Spleen (tissue), 11 donors: ENCODE measurements at regions not wholly inside any gene's neighbourhood (a gene's known extent, or its start where the extent isn't known, plus 50 kb on each side); places are given as distances from the start of the nearest gene placed in this dataset.

Source experiments
- DNase-seq: peaks from one replicate; pipeline ENCODE4 v3.0.0-alpha.2; 2020
- H3K27ac ChIP-seq, 8 donors: fragments of 200-600 bp; sonication (generic) in 7 of 8; 1 replicate in 4 of 8; 2 replicates in 4 of 8; pipeline versions ENCODE4 v1.5.0 to v1.8.0; 2016 to 2021; ENCODE audit warnings: inconsistent platforms in 4 of 8, mild to moderate bottlenecking in 4 of 8, moderate library complexity in 1 of 8
- H3K27me3 ChIP-seq, 7 donors: fragments of 200-600 bp; sonication (generic) in 6 of 7; replicated peaks in 1 of 7; 1 replicate in 4 of 7; 2 replicates in 3 of 7; pipeline versions ENCODE4 v1.5.0 to v1.8.0; 2016 to 2021; ENCODE audit warnings: inconsistent platforms in 3 of 7, mild to moderate bottlenecking in 1 of 7
- H3K36me3 ChIP-seq, 6 donors: fragments of 200-600 bp; sonication (generic) in 5 of 6; 1 replicate in 4 of 6; 2 replicates in 2 of 6; pipeline versions ENCODE4 v1.5.0 to v1.8.0; 2016 to 2021; ENCODE audit warnings: inconsistent platforms in 2 of 6
- H3K4me1 ChIP-seq, 6 donors: fragments of 200-600 bp; sonication (generic) in 5 of 6; 1 replicate in 3 of 6; 2 replicates in 3 of 6; pipeline versions ENCODE4 v1.5.0 to v1.8.0; 2016 to 2021; ENCODE audit warnings: inconsistent platforms in 3 of 6
- H3K4me3 ChIP-seq, 8 donors: fragments of 200-600 bp; sonication (generic) in 7 of 8; 1 replicate in 4 of 8; 2 replicates in 4 of 8; pipeline versions ENCODE4 v1.5.0 to v1.8.0; 2016 to 2021; ENCODE audit warnings: inconsistent platforms in 4 of 8, mild to moderate bottlenecking in 4 of 8, moderate library complexity in 2 of 8
- H3K9me3 ChIP-seq, 8 donors: fragments of 200-600 bp; sonication (generic) in 7 of 8; 1 replicate in 4 of 8; 2 replicates in 4 of 8; pipeline versions ENCODE4 v1.5.0 to v1.8.0; 2016 to 2021; ENCODE audit warnings: inconsistent platforms in 4 of 8
- POLR2A ChIP-seq, 3 donors: fragments of 450-650 bp; IDR thresholded peaks; one replicate each; pipeline ENCODE4 v1.5.1; 2017; ENCODE audit warnings: antibody characterized with exemption in 3 of 3, mild to moderate bottlenecking in 1 of 3
- POLR2AphosphoS5 ChIP-seq, 3 donors: sonication (generic); formaldehyde crosslinking; IDR thresholded peaks; one replicate each; pipeline ENCODE4 v1.5.1; 2017; ENCODE audit warnings: antibody characterized with exemption in 3 of 3
- WGBS, 5 donors: extraction: QIAGEN DNeasy Blood & Tissue Kit in 3 of 5; methylation state at CpG; one replicate each; pipeline versions ENCODE4 v1.1.5 to v1.1.7; 2013 to 2018; 5-methylcytosine and 5-hydroxymethylcytosine counted together
- intact Hi-C: fragments of 100-400 bp; cut with DNase I; formaldehyde crosslinking; loops from one replicate; pipeline ENCODE4 v1.15.0; 2023; ENCODE audit warnings: low total_unique reads
- TF ChIP-seq, protein P1 (sequence below), 11 experiments: fragments of 200-600 bp in 7 of 11; fragments of 450-650 bp in 4 of 11; sonication (generic) in 4 of 11; IDR thresholded peaks in 8 of 11; conservative IDR thresholded peaks in 3 of 11; 1 replicate in 7 of 11; 2 replicates in 4 of 11; pipeline versions ENCODE4 v1.4.0 to v1.8.0; 2016 to 2021; ENCODE audit warnings: antibody characterized with exemption in 11 of 11, inconsistent platforms in 4 of 11, mild to moderate bottlenecking in 1 of 11
- donor health status: healthy with polysubstance abuse.
- donor health status: DM: no; HTN: no; CAD: no; lungs with moderate emphysema.
- donor health status: DM: no; HTN: no; CAD: no.
- donor health status: Bipolar disorder and iron deficiency.
- donor health status: healthy.
- donor health status: DM: no; HTN: no; CAD: no.
- donor health status: DM: yes; HTN: yes; CAD: no.

DNA sequence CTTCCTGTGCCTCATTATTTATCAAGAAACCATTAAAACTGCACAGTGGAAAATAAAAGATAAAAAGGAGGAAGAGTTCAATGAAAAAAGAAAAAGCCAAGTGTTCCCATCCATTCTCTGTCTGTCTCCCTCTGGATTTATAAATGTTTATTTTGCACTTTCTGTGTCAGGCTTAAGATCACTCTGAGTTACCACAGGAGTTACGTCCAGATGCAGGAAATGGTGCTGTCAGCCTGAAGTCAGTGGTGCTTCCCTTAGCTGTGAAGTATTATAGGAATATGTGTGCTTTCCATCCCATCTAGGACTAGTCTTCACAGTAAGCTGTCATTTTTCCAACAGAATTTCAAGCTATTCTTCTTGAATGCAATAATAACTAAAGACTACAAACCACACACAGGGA, 420.2 kb downstream of the KCTD12 start:
- Histone ChIP-seq H3K27ac (no peak overlapping the region), H3K36me3 (no peaks in the 10 kb centered on the region), H3K27me3 (no peaks in the 10 kb centered on the region), H3K9me3 (no peaks in the 10 kb centered on the region), H3K4me1 (no peaks in the 10 kb centered on the region), H3K4me3 (no peak overlapping the region)
- intact Hi-C loops, result no loop called here
- no peak for DNase-seq
- 24 to 36% (median 28%) methylated on average over 1 of the region's 1 CpG for WGBS, 5 donors
- no peak for TF ChIP-seq POLR2A (IDR thresholded peaks at IDR 0.05)
- TF ChIP-seq, protein P1, sequence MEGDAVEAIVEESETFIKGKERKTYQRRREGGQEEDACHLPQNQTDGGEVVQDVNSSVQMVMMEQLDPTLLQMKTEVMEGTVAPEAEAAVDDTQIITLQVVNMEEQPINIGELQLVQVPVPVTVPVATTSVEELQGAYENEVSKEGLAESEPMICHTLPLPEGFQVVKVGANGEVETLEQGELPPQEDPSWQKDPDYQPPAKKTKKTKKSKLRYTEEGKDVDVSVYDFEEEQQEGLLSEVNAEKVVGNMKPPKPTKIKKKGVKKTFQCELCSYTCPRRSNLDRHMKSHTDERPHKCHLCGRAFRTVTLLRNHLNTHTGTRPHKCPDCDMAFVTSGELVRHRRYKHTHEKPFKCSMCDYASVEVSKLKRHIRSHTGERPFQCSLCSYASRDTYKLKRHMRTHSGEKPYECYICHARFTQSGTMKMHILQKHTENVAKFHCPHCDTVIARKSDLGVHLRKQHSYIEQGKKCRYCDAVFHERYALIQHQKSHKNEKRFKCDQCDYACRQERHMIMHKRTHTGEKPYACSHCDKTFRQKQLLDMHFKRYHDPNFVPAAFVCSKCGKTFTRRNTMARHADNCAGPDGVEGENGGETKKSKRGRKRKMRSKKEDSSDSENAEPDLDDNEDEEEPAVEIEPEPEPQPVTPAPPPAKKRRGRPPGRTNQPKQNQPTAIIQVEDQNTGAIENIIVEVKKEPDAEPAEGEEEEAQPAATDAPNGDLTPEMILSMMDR (IDR thresholded peaks at IDR 0.05 in 8 of 11, conservative IDR thresholded peaks at IDR 0.05 in 3 of 11), result no peak

GRCh38 chr13:76463314-76463713, 422.9 kb downstream of the KCTD12 start:
- WGBS, 5 donors, result 75 to 89% (median 82%) methylated on average over 2 of the region's 2 CpGs
- Histone ChIP-seq H3K4me3 (no peak overlapping the region), H3K27me3 (no peaks in the 10 kb centered on the region), H3K36me3 (no peaks in the 10 kb centered on the region), H3K9me3 (no peaks in the 10 kb centered on the region), H3K27ac (no peak overlapping the region), H3K4me1 (no peaks in the 10 kb centered on the region)
- intact Hi-C loops, result no loop called here
- TF ChIP-seq POLR2A (IDR thresholded peaks at IDR 0.05), result no peak
- TF ChIP-seq, protein P1 (IDR thresholded peaks at IDR 0.05 in 8 of 11, conservative IDR thresholded peaks at IDR 0.05 in 3 of 11), result no peak
- TF ChIP-seq POLR2AphosphoS5 (IDR thresholded peaks at IDR 0.05), result no peak
- no peak for DNase-seq

- 67 to 73% (median 68%) methylated on average over 4 of the region's 4 CpGs for WGBS, 5 donors
- no peak overlapping the region for H3K4me3 ChIP-seq
- TF ChIP-seq POLR2A (IDR thresholded peaks at IDR 0.05), result no peak
- H3K4me1 ChIP-seq, result no peaks in the 10 kb centered on the region
- intact Hi-C loops, result no loop called here
- no peaks in the 10 kb centered on the region for H3K9me3 ChIP-seq
- no peaks in the 10 kb centered on the region for H3K27me3 ChIP-seq
- H3K36me3 ChIP-seq, result no peaks in the 10 kb centered on the region
- DNase-seq, result no peak
- H3K27ac ChIP-seq, result no peak overlapping the region
Observed at GRCh38 chr13:76461999-76462398, 424.2 kb downstream of the KCTD12 start.

DNA sequence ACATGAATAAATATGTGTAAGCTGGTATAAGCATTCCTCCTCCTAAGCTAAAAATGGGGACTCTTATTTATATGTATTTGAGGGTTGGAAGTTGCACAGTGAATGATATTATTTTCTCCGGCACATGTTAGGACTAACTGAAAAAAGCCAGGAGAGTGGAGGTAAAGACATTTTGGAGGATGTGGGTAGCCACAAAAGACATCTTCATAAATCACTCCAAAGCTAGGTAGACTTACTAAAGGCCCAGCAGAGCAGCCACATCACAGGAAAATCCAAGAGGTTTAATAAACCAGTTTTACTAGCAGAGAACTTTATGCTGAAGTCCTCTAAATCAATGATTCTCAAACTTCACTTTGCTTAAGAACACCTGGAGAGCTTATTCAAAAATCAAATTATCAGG, 424.7 kb downstream of the KCTD12 start:
- TF ChIP-seq, protein P1 (IDR thresholded peaks at IDR 0.05 in 8 of 11, conservative IDR thresholded peaks at IDR 0.05 in 3 of 11), result no peak
- TF ChIP-seq POLR2AphosphoS5 (IDR thresholded peaks at IDR 0.05) (no peak), POLR2A (IDR thresholded peaks at IDR 0.05) (no peak)
- intact Hi-C loops, result no loop called here
- Histone ChIP-seq H3K4me1 (no peaks in the 10 kb centered on the region), H3K36me3 (no peaks in the 10 kb centered on the region), H3K27me3 (no peaks in the 10 kb centered on the region), H3K4me3 (no peak overlapping the region), H3K9me3 (no peaks in the 10 kb centered on the region), H3K27ac (no peak overlapping the region)
- DNase-seq, result no peak
- WGBS, 5 donors, result 71 to 81% (median 80%) methylated on average over 1 of the region's 1 CpG

DNA sequence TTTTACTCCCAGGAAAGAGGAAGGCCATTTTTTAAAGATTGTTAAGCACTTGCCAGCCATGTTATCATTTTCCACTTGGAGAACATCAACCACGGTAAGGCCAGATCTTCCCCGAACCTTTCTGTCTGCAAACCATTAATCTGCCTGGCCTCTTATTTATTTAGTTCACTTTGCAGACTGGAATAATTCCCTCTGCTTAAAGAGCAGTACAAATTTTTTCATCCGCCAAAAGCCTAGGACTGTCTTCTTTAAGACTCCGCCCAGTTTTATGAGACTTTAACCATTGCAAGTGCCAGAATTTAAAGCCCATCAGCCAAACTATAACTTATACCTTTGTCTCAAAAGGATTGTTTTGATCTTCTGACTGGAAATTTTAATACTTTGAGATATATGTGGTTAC, 426.3 kb downstream of the KCTD12 start:
- Histone ChIP-seq H3K27ac (no peak overlapping the region), H3K36me3 (no peaks in the 10 kb centered on the region), H3K4me3 (no peak overlapping the region), H3K4me1 (no peaks in the 10 kb centered on the region), H3K27me3 (no peaks in the 10 kb centered on the region), H3K9me3 (no peaks in the 10 kb centered on the region)
- intact Hi-C loops, result no loop called here
- no peak for DNase-seq
- TF ChIP-seq, protein P1 (IDR thresholded peaks at IDR 0.05 in 8 of 11, conservative IDR thresholded peaks at IDR 0.05 in 3 of 11), result no peak
- TF ChIP-seq POLR2AphosphoS5 (IDR thresholded peaks at IDR 0.05) (no peak), POLR2A (IDR thresholded peaks at IDR 0.05) (no peak)
- WGBS, 5 donors, result 83 to 95% (median 88%) methylated on average over 4 of the region's 4 CpGs
